ENCODE measurements at regions not wholly inside any gene's neighbourhood (a gene's known extent, or its start where the extent isn't known, plus 50 kb on each side); places are given as distances from the start of the nearest gene placed in this dataset.

DNA sequence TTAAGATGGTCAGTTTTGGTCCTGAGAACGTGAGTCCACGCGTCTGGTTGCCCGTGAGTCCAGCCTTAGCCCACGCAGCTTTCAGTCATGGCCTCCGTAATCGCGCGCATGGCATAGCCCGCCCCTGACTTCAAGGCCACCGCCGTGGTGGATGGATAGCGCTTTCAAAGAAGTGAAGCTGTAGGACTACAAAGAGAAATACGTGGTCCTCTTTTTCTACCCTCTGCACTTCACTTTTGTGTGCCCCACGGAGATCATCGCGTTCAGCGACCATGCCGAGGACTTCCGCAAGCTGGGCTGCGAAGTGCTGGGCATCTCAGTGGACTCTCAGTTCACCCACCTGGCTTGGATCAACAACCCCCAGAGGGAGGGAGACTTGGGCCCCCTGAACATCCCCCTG, 142.0 kb upstream of the MCHR2 start:
- TF ChIP-seq REST (IDR thresholded peaks at IDR 0.05; ENCODE audit: insufficient replicate concordance, low read depth): no peak
- TF ChIP-seq CTCF (IDR thresholded peaks at IDR 0.05; ENCODE audit: insufficient read depth, low read length): no peak
- no peak for TF ChIP-seq POLR2AphosphoS5 (IDR thresholded peaks at IDR 0.05; ENCODE audit: low read depth)
- TF ChIP-seq SPI1 (IDR thresholded peaks at IDR 0.05; ENCODE audit: borderline replicate concordance, low read depth): no peak
- no peak for TF ChIP-seq GABPA (IDR thresholded peaks at IDR 0.05; ENCODE audit: low read depth)

All from HL-60 (cell line).